ENCODE measurements at regions not wholly inside any gene's neighbourhood (a gene's known extent, or its start where the extent isn't known, plus 50 kb on each side); places are given as distances from the start of the nearest gene placed in this dataset.
A peak's percentile ranks its signal among the peaks of the same experiment; 100 is the strongest.

GRCh38 chr13:72198967-72199560 is 332.1 kb upstream of the DACH1 start:
- Histone ChIP-seq H3K79me2 (replicated peaks; ENCODE audit: insufficient read depth, low read length) (no peaks in the 10 kb centered on the region), H3K9me3 (ENCODE audit: low read length) (no peaks in the 10 kb centered on the region), H3F3A (ENCODE audit: insufficient read depth, low read length, poor library complexity, severe bottlenecking) (peaks cover 13% of the 10 kb centered on the region), H3K27ac (ENCODE audit: low read length) (peak overlapping the region; percentile 94), H3K27me3 (ENCODE audit: insufficient read depth, low read depth, low read length) (no peaks in the 10 kb centered on the region), H2AFZ (ENCODE audit: low read depth, low read length) (peak overlapping the region; percentile 23), H3K4me2 (ENCODE audit: low read length) (peak overlapping the region; percentile 57), H3K4me3 (ENCODE audit: low read length) (peak overlapping the region; percentile 36), H3K36me3 (ENCODE audit: insufficient read depth, low read length) (no peaks in the 10 kb centered on the region), H3K9me2 (ENCODE audit: insufficient read depth, low read length) (no peaks in the 10 kb centered on the region), H4K20me1 (ENCODE audit: insufficient read depth) (no peaks in the 10 kb centered on the region), H3K9ac (ENCODE audit: low read length) (peak overlapping the region; percentile 57)
- no peak for TF ChIP-seq MXI1 (conservative IDR thresholded peaks at IDR 0.05; ENCODE audit: poor library complexity, severe bottlenecking)
- no peak for TF ChIP-seq EZH2 (IDR thresholded peaks at IDR 0.05; ENCODE audit: borderline replicate concordance, insufficient read depth, low read length, poor library complexity, severe bottlenecking)
- TF ChIP-seq SMC3 (conservative IDR thresholded peaks at IDR 0.05; ENCODE audit: poor library complexity): no peak
- TF ChIP-seq TAF1 (IDR thresholded peaks at IDR 0.05; ENCODE audit: low read depth): no peak
- TF ChIP-seq EP300 (conservative IDR thresholded peaks at IDR 0.05; ENCODE audit: poor library complexity, severe bottlenecking): peak; percentile 97
- peak; percentile 36 for TF ChIP-seq RAD21 (conservative IDR thresholded peaks at IDR 0.05)
- TF ChIP-seq POLR2AphosphoS5 (IDR thresholded peaks at IDR 0.05): peak; percentile 82
- TF ChIP-seq CTCF (IDR thresholded peaks at IDR 0.05; ENCODE audit: poor library complexity, severe bottlenecking): no peak
- peak; percentile 88 for TF ChIP-seq REST (IDR thresholded peaks at IDR 0.05; ENCODE audit: borderline replicate concordance)

GRCh38 chr13:72198042-72198441 is 331.0 kb upstream of the DACH1 start:
- Histone ChIP-seq H3K36me3 (ENCODE audit: insufficient read depth, low read length) (no peaks in the 10 kb centered on the region), H3F3A (ENCODE audit: insufficient read depth, low read length, poor library complexity, severe bottlenecking) (peaks cover 13% of the 10 kb centered on the region), H3K4me3 (ENCODE audit: low read length) (peak overlapping the region; percentile 36), H3K79me2 (replicated peaks; ENCODE audit: insufficient read depth, low read length) (no peaks in the 10 kb centered on the region), H2AFZ (ENCODE audit: low read depth, low read length) (no peak overlapping the region), H3K9me3 (ENCODE audit: low read length) (no peaks in the 10 kb centered on the region), H3K9me2 (ENCODE audit: insufficient read depth, low read length) (no peaks in the 10 kb centered on the region), H3K27me3 (ENCODE audit: insufficient read depth, low read depth, low read length) (no peaks in the 10 kb centered on the region), H3K27ac (ENCODE audit: low read length) (peak overlapping the region; percentile 94), H3K9ac (ENCODE audit: low read length) (peak overlapping the region; percentile 57), H3K4me2 (ENCODE audit: low read length) (peak overlapping the region; percentile 56), H4K20me1 (ENCODE audit: insufficient read depth) (no peaks in the 10 kb centered on the region)
- TF ChIP-seq RAD21 (conservative IDR thresholded peaks at IDR 0.05): peak; percentile 30
- peak; percentile 74 for TF ChIP-seq POLR2AphosphoS5 (IDR thresholded peaks at IDR 0.05)
- TF ChIP-seq CTCF (IDR thresholded peaks at IDR 0.05; ENCODE audit: poor library complexity, severe bottlenecking): peak; percentile 44
- no peak for TF ChIP-seq EZH2 (IDR thresholded peaks at IDR 0.05; ENCODE audit: borderline replicate concordance, insufficient read depth, low read length, poor library complexity, severe bottlenecking)
- peak; percentile 51 for TF ChIP-seq REST (IDR thresholded peaks at IDR 0.05; ENCODE audit: borderline replicate concordance)
- no peak for TF ChIP-seq MXI1 (conservative IDR thresholded peaks at IDR 0.05; ENCODE audit: poor library complexity, severe bottlenecking)
- TF ChIP-seq TAF1 (IDR thresholded peaks at IDR 0.05; ENCODE audit: low read depth): no peak
- peak; percentile 29 for TF ChIP-seq SMC3 (conservative IDR thresholded peaks at IDR 0.05; ENCODE audit: poor library complexity)
- peak; percentile 70 for TF ChIP-seq EP300 (conservative IDR thresholded peaks at IDR 0.05; ENCODE audit: poor library complexity, severe bottlenecking)

Data from neural cell (in vitro differentiated cells).